Trophoblast cell (in vitro differentiated cells and primary cell): ENCODE measurements at regions not wholly inside any gene's neighbourhood (a gene's known extent, or its start where the extent isn't known, plus 50 kb on each side); places are given as distances from the start of the nearest gene placed in this dataset.

ENCODE experiments used
- DNase-seq, 2 donors: peaks; one replicate each; pipeline ENCODE4 v3.0.0-alpha.2; 2016
- H2AFZ ChIP-seq: 2 replicates; pipeline ENCODE4 v1.6.1; 2013; ENCODE audit warnings: low read length, moderate library complexity, mild to moderate bottlenecking; ENCODE audit not compliant: insufficient read depth, poor library complexity
- H2AK5ac ChIP-seq: 2 replicates; pipeline ENCODE4 v1.6.1; 2013; ENCODE audit warnings: mild to moderate bottlenecking, low read length
- H2BK120ac ChIP-seq: 2 replicates; pipeline ENCODE4 v1.6.1; 2013; ENCODE audit warnings: low read length, mild to moderate bottlenecking, moderate library complexity; ENCODE audit not compliant: insufficient read depth, poor library complexity
- H2BK12ac ChIP-seq: 2 replicates; pipeline ENCODE4 v1.6.1; 2013; ENCODE audit warnings: mild to moderate bottlenecking, low read length, moderate library complexity
- H2BK5ac ChIP-seq: 2 replicates; pipeline ENCODE4 v1.6.1; 2013; ENCODE audit warnings: low read length, low read depth, moderate library complexity, mild to moderate bottlenecking; ENCODE audit not compliant: poor library complexity
- H3K14ac ChIP-seq: 2 replicates; pipeline ENCODE4 v1.6.1; 2013; ENCODE audit warnings: mild to moderate bottlenecking, low read length
- H3K18ac ChIP-seq: 2 replicates; pipeline ENCODE4 v1.6.1; 2013; ENCODE audit warnings: mild to moderate bottlenecking, low read length
- H3K23ac ChIP-seq: 2 replicates; pipeline ENCODE4 v1.6.1; 2013; ENCODE audit warnings: low read length
- H3K27ac ChIP-seq: 2 replicates; pipeline ENCODE4 v1.5.1; 2013; ENCODE audit warnings: low read depth, mild to moderate bottlenecking, inconsistent platforms, low read length, moderate library complexity
- H3K27me3 ChIP-seq: 2 replicates; pipeline ENCODE4 v1.6.1; 2013; ENCODE audit warnings: inconsistent platforms, mild to moderate bottlenecking, low read length, moderate library complexity; ENCODE audit not compliant: insufficient read depth
- H3K36me3 ChIP-seq, 2 experiments: 1 replicate in 1 of 2; 2 replicates in 1 of 2; pipeline ENCODE4 v1.6.1; 2013; ENCODE audit warnings: low read length in 2 of 2, mild to moderate bottlenecking in 2 of 2, moderate library complexity in 1 of 2; ENCODE audit not compliant: insufficient read depth in 2 of 2, control insufficient read depth in 1 of 2
- H3K4ac ChIP-seq: 2 replicates; pipeline ENCODE4 v1.6.1; 2013; ENCODE audit warnings: low read depth, mild to moderate bottlenecking, low read length, moderate library complexity
- H3K4me1 ChIP-seq, 2 experiments: 1 replicate in 1 of 2; 2 replicates in 1 of 2; pipeline ENCODE4 v1.6.1; 2013; ENCODE audit warnings: low read length in 2 of 2, mild to moderate bottlenecking in 2 of 2, moderate library complexity in 1 of 2; ENCODE audit not compliant: insufficient read depth in 2 of 2, control insufficient read depth in 1 of 2
- H3K4me2 ChIP-seq: 2 replicates; pipeline ENCODE4 v1.6.1; 2013; ENCODE audit warnings: inconsistent platforms, mild to moderate bottlenecking, low read length, moderate library complexity
- H3K4me3 ChIP-seq: 2 replicates; pipeline ENCODE4 v1.5.1; 2013; ENCODE audit warnings: mild to moderate bottlenecking, low read depth, low read length, inconsistent platforms
- H3K79me1 ChIP-seq: one replicate; pipeline ENCODE4 v1.6.1; 2013; ENCODE audit warnings: low read length
- H3K79me2 ChIP-seq: 2 replicates; pipeline ENCODE4 v1.6.1; 2013; ENCODE audit warnings: low read length, mild to moderate bottlenecking; ENCODE audit not compliant: control insufficient read depth, insufficient read depth, poor library complexity
- H3K9ac ChIP-seq: 2 replicates; pipeline ENCODE4 v1.6.1; 2013; ENCODE audit warnings: mild to moderate bottlenecking, low read length
- H3K9me3 ChIP-seq: 2 replicates; pipeline ENCODE4 v1.6.1; 2013; ENCODE audit warnings: low read depth, mild to moderate bottlenecking, control low read depth, inconsistent platforms, low read length; ENCODE audit not compliant: insufficient read depth
- H4K12ac ChIP-seq: 2 replicates; pipeline ENCODE4 v1.6.1; 2013; ENCODE audit warnings: low read depth, mild to moderate bottlenecking, low read length, moderate library complexity
- H4K8ac ChIP-seq: 2 replicates; pipeline ENCODE4 v1.6.1; 2013; ENCODE audit warnings: low read depth, mild to moderate bottlenecking, low read length, moderate library complexity
- H4K91ac ChIP-seq: one replicate; pipeline ENCODE4 v1.6.1; 2013; ENCODE audit warnings: low read depth, mild to moderate bottlenecking, low read length, moderate library complexity
- WGBS: extraction: QIAGEN DNeasy Blood & Tissue Kit; methylation state at CpG from one replicate; pipeline ENCODE4 v1.1.7; 2013; ENCODE audit warnings: missing lambda C conversion rate; ENCODE audit not compliant: insufficient read length, insufficient coverage; ENCODE audit errors: extremely low coverage; 5-methylcytosine and 5-hydroxymethylcytosine counted together

GRCh38 chrY:16629146-16629545 lies 1250.9 kb downstream of the CDY2B start:
- H3K9me3 ChIP-seq, result no peaks in the 10 kb centered on the region
- no peak overlapping the region for H3K14ac ChIP-seq
- no CpG with 5 or more reads among the region's 1 CpG for WGBS
- H3K4ac ChIP-seq, result no peak overlapping the region
- H3K18ac ChIP-seq, result no peak overlapping the region
- no peak overlapping the region for H3K23ac ChIP-seq
- peaks cover 0 to 2% of the 10 kb centered on the region in 2 experiments for H3K4me1 ChIP-seq
- no peak overlapping the region for H4K91ac ChIP-seq
- no peak overlapping the region for H2BK5ac ChIP-seq
- H2AK5ac ChIP-seq, result no peak overlapping the region
- DNase-seq, result no peak
- no peak overlapping the region for H3K4me3 ChIP-seq
- H2AFZ ChIP-seq, result no peak overlapping the region
- no peak overlapping the region for H3K9ac ChIP-seq
- no peaks in the 10 kb centered on the region for H3K27me3 ChIP-seq
- no peak overlapping the region for H4K12ac ChIP-seq
- no peak overlapping the region for H3K27ac ChIP-seq
- H3K79me2 ChIP-seq, result no peaks in the 10 kb centered on the region
- no peaks in the 10 kb centered on the region for H3K79me1 ChIP-seq
- H2BK120ac ChIP-seq, result no peak overlapping the region
- no peak overlapping the region for H3K4me2 ChIP-seq
- H4K8ac ChIP-seq, result no peak overlapping the region
- H2BK12ac ChIP-seq, result no peak overlapping the region
- H3K36me3 ChIP-seq, result no peaks in the 10 kb centered on the region

GRCh38 chrY:16627122-16627521 lies 1252.9 kb downstream of the CDY2B start:
- Histone ChIP-seq H3K79me2 (no peaks in the 10 kb centered on the region), H3K9ac (no peak overlapping the region), H3K23ac (no peak overlapping the region), H3K79me1 (no peaks in the 10 kb centered on the region), H3K4me2 (no peak overlapping the region), H2AK5ac (no peak overlapping the region), H2BK120ac (no peak overlapping the region), H3K36me3 (no peaks in the 10 kb centered on the region), H4K91ac (no peak overlapping the region), H3K4me1 (peaks cover 0 to 2% of the 10 kb centered on the region in 2 experiments), H4K8ac (no peak overlapping the region), H3K14ac (no peak overlapping the region), H2AFZ (no peak overlapping the region), H3K4me3 (no peak overlapping the region), H2BK12ac (no peak overlapping the region), H3K4ac (no peak overlapping the region), H4K12ac (no peak overlapping the region), H3K9me3 (no peaks in the 10 kb centered on the region), H3K27ac (no peak overlapping the region), H3K18ac (no peak overlapping the region), H2BK5ac (no peak overlapping the region), H3K27me3 (no peaks in the 10 kb centered on the region)
- no CpG with 5 or more reads among the region's 3 CpGs for WGBS
- DNase-seq, result no peak

DNA sequence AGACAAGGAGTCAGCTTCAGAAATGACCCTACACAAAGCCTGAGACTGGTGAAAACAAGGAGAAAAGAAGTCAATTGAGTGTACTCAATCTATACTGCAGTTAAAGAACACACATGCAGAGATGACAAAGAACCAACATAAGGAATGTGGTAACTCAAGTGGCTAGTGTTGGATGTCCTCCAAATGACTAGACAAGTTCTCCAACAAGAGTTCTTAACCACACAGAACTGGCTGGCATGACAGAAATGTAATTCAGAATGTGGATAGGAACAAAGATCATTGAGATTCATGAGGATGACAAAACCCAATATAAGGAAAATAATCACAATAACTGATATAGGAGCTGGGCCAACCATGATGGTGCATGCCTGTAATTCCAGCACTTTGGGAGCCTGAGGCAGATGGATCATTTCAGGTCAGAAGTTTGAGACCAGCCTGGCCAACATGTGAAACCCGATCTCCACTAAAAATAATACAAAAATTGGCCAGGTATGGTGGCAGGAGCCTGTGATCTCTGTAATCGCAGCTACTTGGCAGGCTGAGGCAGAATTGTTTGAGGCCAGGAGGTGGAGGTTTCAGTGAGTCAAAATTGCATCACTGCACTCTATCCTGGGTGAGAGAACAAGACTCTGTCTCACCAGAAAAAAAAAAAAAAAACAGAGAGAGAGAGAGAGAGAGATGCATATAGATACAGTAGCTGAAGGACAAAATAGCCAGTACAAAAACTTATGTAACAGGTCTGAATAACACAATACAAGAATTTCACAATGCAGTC lies 1263.6 kb downstream of the CDY2B start:
- no peak overlapping the region for H3K4ac ChIP-seq
- no peaks in the 10 kb centered on the region for H3K9me3 ChIP-seq
- no peak overlapping the region for H3K14ac ChIP-seq
- no peak overlapping the region for H2BK5ac ChIP-seq
- peaks cover 0 to 3% of the 10 kb centered on the region in 2 experiments for H3K36me3 ChIP-seq
- no peaks in the 10 kb centered on the region for H3K79me1 ChIP-seq
- H4K12ac ChIP-seq, result no peak overlapping the region
- DNase-seq, result no peak
- no peak overlapping the region for H3K18ac ChIP-seq
- H2AK5ac ChIP-seq, result no peak overlapping the region
- no peak overlapping the region for H3K9ac ChIP-seq
- H3K4me2 ChIP-seq, result no peak overlapping the region
- H4K8ac ChIP-seq, result no peak overlapping the region
- no peaks in the 10 kb centered on the region for H3K4me1 ChIP-seq
- H3K23ac ChIP-seq, result no peak overlapping the region
- no peaks in the 10 kb centered on the region for H3K27me3 ChIP-seq
- no peak overlapping the region for H3K4me3 ChIP-seq
- no peaks in the 10 kb centered on the region for H3K79me2 ChIP-seq
- no peak overlapping the region for H4K91ac ChIP-seq
- H2AFZ ChIP-seq, result no peak overlapping the region
- WGBS, result no CpG with 5 or more reads among the region's 2 CpGs
- no peak overlapping the region for H3K27ac ChIP-seq
- no peak overlapping the region for H2BK12ac ChIP-seq
- H2BK120ac ChIP-seq, result no peak overlapping the region

DNA sequence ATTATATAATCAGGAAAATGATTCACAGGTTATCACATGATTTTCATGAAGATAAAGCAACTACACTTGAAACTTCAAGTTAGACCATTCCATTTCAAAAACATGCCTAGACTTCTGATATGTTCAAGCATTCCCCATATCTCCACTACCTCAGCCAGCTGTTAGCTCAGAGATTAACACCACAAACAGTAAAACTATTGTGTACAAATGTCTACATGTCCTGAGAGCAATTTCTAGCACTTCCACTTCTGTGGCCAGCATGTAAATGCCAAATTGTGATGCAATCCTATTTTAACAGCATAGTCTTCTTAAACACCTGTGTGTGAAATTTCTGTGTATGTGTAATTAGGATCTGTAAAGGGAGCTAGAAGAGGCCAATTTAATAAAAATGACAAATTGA lies 1271.3 kb downstream of the CDY2B start:
- Histone ChIP-seq H3K79me2 (no peaks in the 10 kb centered on the region), H3K4me3 (no peak overlapping the region), H3K79me1 (no peaks in the 10 kb centered on the region), H4K8ac (no peak overlapping the region), H3K18ac (no peak overlapping the region), H2BK5ac (no peak overlapping the region), H3K4me1 (no peaks in the 10 kb centered on the region), H3K4ac (no peak overlapping the region), H3K14ac (no peak overlapping the region), H2BK120ac (no peak overlapping the region), H3K27me3 (no peaks in the 10 kb centered on the region), H3K27ac (no peak overlapping the region), H2AK5ac (no peak overlapping the region), H3K9ac (no peak overlapping the region), H4K91ac (no peak overlapping the region), H4K12ac (no peak overlapping the region), H2BK12ac (no peak overlapping the region), H3K36me3 (no peaks in the 10 kb centered on the region), H3K23ac (no peak overlapping the region), H2AFZ (no peak overlapping the region), H3K4me2 (no peak overlapping the region), H3K9me3 (no peaks in the 10 kb centered on the region)
- DNase-seq, result no peak
